ENCODE measurements at regions not wholly inside any gene's neighbourhood (a gene's known extent, or its start where the extent isn't known, plus 50 kb on each side); places are given as distances from the start of the nearest gene placed in this dataset.

GRCh38 chr2:157053876-157054275 is 203.6 kb upstream of the GALNT5 start:
- H3K36me3 Mint-ChIP-seq (ENCODE audit: low read depth): no peaks in the 10 kb centered on the region

GRCh38 chr2:157055660-157056199 is 201.8 kb upstream of the GALNT5 start:
- Histone ChIP-seq H3K27me3 (ENCODE audit: insufficient read depth) (no peaks in the 10 kb centered on the region), H3K4me2 (no peak overlapping the region), H3K27ac (ENCODE audit: low read depth) (no peak overlapping the region), H3F3A (replicated peaks; ENCODE audit: low read depth) (no peaks in the 10 kb centered on the region), H3K79me2 (replicated peaks; ENCODE audit: insufficient read depth) (no peaks in the 10 kb centered on the region), H2AFZ (no peak overlapping the region), H3K36me3 (ENCODE audit: insufficient read depth) (no peaks in the 10 kb centered on the region), H3K4me3 (no peak overlapping the region), H3K9me2 (ENCODE audit: insufficient read depth) (no peaks in the 10 kb centered on the region), H3K4me1 (ENCODE audit: insufficient read depth) (no peaks in the 10 kb centered on the region), H4K20me1 (replicated peaks; ENCODE audit: insufficient read depth) (no peaks in the 10 kb centered on the region)
- no peak for DNase-seq (ENCODE audit: low spot score)
- Mint-ChIP-seq H3K4me1 (peaks cover 6% of the 10 kb centered on the region), H3K27ac (no peak overlapping the region), H3K36me3 (ENCODE audit: low read depth) (no peaks in the 10 kb centered on the region), H3K27me3 (ENCODE audit: insufficient read depth, low read depth, poor library complexity) (no peaks in the 10 kb centered on the region), H3K9me3 (no peaks in the 10 kb centered on the region), H3K4me3 (no peak overlapping the region)
- no peak for ATAC-seq
- TF ChIP-seq CTCF (conservative IDR thresholded peaks at IDR 0.05; ENCODE audit: low read depth in 2 of 2): peak in 1 of 2 experiments; percentile 52; a peak in 3 of 4 replicates
- no peak for TF ChIP-seq ZNF462 (CRISPR knock-in tag; IDR thresholded peaks at IDR 0.05)

More at GRCh38 chr2:157053876-157054275, 203.6 kb upstream of the GALNT5 start:
- no peaks in the 10 kb centered on the region for H3K27me3 Mint-ChIP-seq (ENCODE audit: insufficient read depth, low read depth, poor library complexity)
- Histone ChIP-seq H3F3A (replicated peaks; ENCODE audit: low read depth) (no peaks in the 10 kb centered on the region), H3K4me3 (no peak overlapping the region), H3K27me3 (ENCODE audit: insufficient read depth) (no peaks in the 10 kb centered on the region), H3K79me2 (replicated peaks; ENCODE audit: insufficient read depth) (no peaks in the 10 kb centered on the region), H3K9me2 (ENCODE audit: insufficient read depth) (peaks cover 3% of the 10 kb centered on the region; the same call in 1 of the 2 replicates), H3K27ac (ENCODE audit: low read depth) (no peak overlapping the region), H3K36me3 (ENCODE audit: insufficient read depth) (no peaks in the 10 kb centered on the region), H3K4me1 (ENCODE audit: insufficient read depth) (no peaks in the 10 kb centered on the region), H4K20me1 (replicated peaks; ENCODE audit: insufficient read depth) (no peaks in the 10 kb centered on the region), H3K4me2 (no peak overlapping the region), H2AFZ (no peak overlapping the region)
- H3K4me1 Mint-ChIP-seq: no peaks in the 10 kb centered on the region; the same call in 2 of the 3 replicates
- H3K9me3 Mint-ChIP-seq: no peaks in the 10 kb centered on the region
- H3K27ac Mint-ChIP-seq: no peak overlapping the region
- ATAC-seq (no peak), DNase-seq (ENCODE audit: low spot score) (no peak)
- no peak for TF ChIP-seq CREB1 (CRISPR knock-in tag; IDR thresholded peaks at IDR 0.05; ENCODE audit: low read depth)
- TF ChIP-seq NANOG (IDR thresholded peaks at IDR 0.05; ENCODE audit: borderline replicate concordance): no peak
- TF ChIP-seq STAT1 (IDR thresholded peaks at IDR 0.05; ENCODE audit: unreplicated experiment): no peak
- TF ChIP-seq EZH2 (IDR thresholded peaks at IDR 0.05; ENCODE audit: low read depth, unreplicated experiment): no peak
- TF ChIP-seq ETS1 (IDR thresholded peaks at IDR 0.05): no peak
- no peak for TF ChIP-seq CTCF (conservative IDR thresholded peaks at IDR 0.05; ENCODE audit: low read depth in 2 of 2)
- no peak overlapping the region for H3K4me3 Mint-ChIP-seq
